MM.1S (cell line): ENCODE measurements at regions not wholly inside any gene's neighbourhood (a gene's known extent, or its start where the extent isn't known, plus 50 kb on each side); places are given as distances from the start of the nearest gene placed in this dataset.

Source experiments
- DNase-seq: peaks from one replicate; pipeline ENCODE4 v3.0.0-alpha.2; 2015
- H2AFZ ChIP-seq: fragments of 300-600 bp; sonication (generic); 2 replicates; pipeline ENCODE4 v1.6.0; 2016; ENCODE audit warnings: antibody characterized with exemption, low read length
- H3F3A ChIP-seq: fragments of 300-600 bp; sonication (generic); 2 replicates; pipeline ENCODE4 v1.6.1; 2016; ENCODE audit warnings: mild to moderate bottlenecking, antibody characterized with exemption, low read length, moderate library complexity, mixed read lengths; ENCODE audit not compliant: insufficient read depth
- H3K27ac ChIP-seq: fragments of 300-600 bp; sonication (generic); 2 replicates; pipeline ENCODE4 v1.5.1; 2016; ENCODE audit warnings: mild to moderate bottlenecking, low read length
- H3K27me3 ChIP-seq: fragments of 300-600 bp; sonication (generic); replicated peaks from 2 replicates; pipeline ENCODE4 v1.6.0; 2016; ENCODE audit warnings: low read length; ENCODE audit not compliant: insufficient read depth
- H3K36me3 ChIP-seq: fragments of 300-600 bp; sonication (generic); replicated peaks from 2 replicates; pipeline ENCODE4 v1.6.1; 2016; ENCODE audit warnings: mild to moderate bottlenecking, low read length, mixed read lengths; ENCODE audit not compliant: insufficient read depth
- H3K4me1 ChIP-seq: fragments of 300-600 bp; sonication (generic); 2 replicates; pipeline ENCODE4 v1.6.1; 2016; ENCODE audit warnings: low read length, mixed read lengths
- H3K4me2 ChIP-seq: fragments of 300-600 bp; sonication (generic); 2 replicates; pipeline ENCODE4 v1.6.0; 2016; ENCODE audit warnings: low read depth, low read length
- H3K4me3 ChIP-seq: fragments of 300-600 bp; sonication (generic); 2 replicates; pipeline ENCODE4 v1.5.1; 2016; ENCODE audit warnings: low read length, mixed read lengths
- H3K79me2 ChIP-seq: fragments of 300-600 bp; sonication (generic); 2 replicates; pipeline ENCODE4 v1.6.1; 2016; ENCODE audit warnings: mixed run types, low read length, mixed read lengths
- H3K9ac ChIP-seq: fragments of 300-600 bp; sonication (generic); 2 replicates; pipeline ENCODE4 v1.6.1; 2016; ENCODE audit warnings: low read length, mixed read lengths
- H3K9me2 ChIP-seq: fragments of 300-600 bp; sonication (generic); replicated peaks from 2 replicates; pipeline ENCODE4 v1.6.1; 2016; ENCODE audit warnings: mild to moderate bottlenecking, low read length, mixed read lengths; ENCODE audit not compliant: insufficient read depth
- H3K9me3 ChIP-seq: fragments of 300-600 bp; sonication (generic); replicated peaks from 2 replicates; pipeline ENCODE4 v1.6.1; 2016; ENCODE audit warnings: mild to moderate bottlenecking, low read length, mixed read lengths; ENCODE audit not compliant: insufficient read depth
- H4K20me1 ChIP-seq: fragments of 300-600 bp; sonication (generic); 2 replicates; pipeline ENCODE4 v1.6.1; 2016; ENCODE audit warnings: mild to moderate bottlenecking, low read length, moderate library complexity, mixed read lengths; ENCODE audit not compliant: insufficient read depth
- EZH2 ChIP-seq: fragments of 300-600 bp; sonication (generic); optimal IDR thresholded peaks from 2 replicates; pipeline ENCODE3; 2017; ENCODE audit warnings: low read depth, mild to moderate bottlenecking, antibody characterized with exemption, low read length, mixed read lengths
- EZH2phosphoT487 ChIP-seq: fragments of 300-600 bp; sonication (generic); IDR thresholded peaks from 2 replicates; pipeline ENCODE4 v1.6.1; 2018; ENCODE audit warnings: antibody characterized with exemption, low read length
- TF ChIP-seq, protein P1 (sequence below): fragments of 300-600 bp; sonication (generic); IDR thresholded peaks from 2 replicates; pipeline ENCODE4 v1.5.1; 2016; ENCODE audit warnings: antibody characterized with exemption, low read length, mixed read lengths

DNA sequence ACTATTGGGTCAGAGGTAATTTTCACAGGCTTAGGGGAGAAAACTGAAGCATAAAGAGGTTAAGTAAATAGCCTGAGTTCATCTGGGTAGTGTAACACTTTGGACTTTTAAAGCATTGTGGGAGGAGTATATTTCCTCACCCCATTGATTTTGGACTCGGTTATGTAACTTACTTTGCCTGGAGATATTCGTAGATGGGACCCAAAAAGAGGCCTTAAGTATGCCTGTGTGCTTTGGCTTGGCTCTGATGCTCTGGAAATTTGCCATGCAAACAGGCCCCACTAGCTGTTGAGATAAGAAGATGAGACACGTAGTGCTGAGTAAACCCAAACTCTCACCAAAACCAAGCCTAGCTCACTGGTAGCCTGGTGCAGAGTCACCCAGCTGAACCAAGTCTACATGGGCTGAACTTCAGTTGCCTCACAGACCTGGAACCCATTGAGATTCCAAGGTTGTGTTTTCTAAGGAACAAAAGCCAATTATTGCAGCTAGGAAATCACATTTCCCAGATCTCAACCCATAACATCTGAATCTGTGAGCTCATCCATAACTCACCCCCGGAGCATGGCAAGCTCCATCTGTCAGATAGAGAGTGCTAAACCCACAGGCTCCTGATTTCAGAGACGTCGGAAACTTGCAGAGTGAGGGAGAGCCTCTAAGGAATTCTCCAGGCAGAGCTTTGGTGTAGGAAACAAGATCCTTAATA, 536.0 kb upstream of the C16orf82 start:
- H3K27ac ChIP-seq = no peak overlapping the region
- no peaks in the 10 kb centered on the region for H3K36me3 ChIP-seq
- H3K4me2 ChIP-seq = no peak overlapping the region
- no peaks in the 10 kb centered on the region for H3F3A ChIP-seq
- no peak overlapping the region for H2AFZ ChIP-seq
- H3K79me2 ChIP-seq = no peaks in the 10 kb centered on the region
- DNase-seq = no peak
- TF ChIP-seq EZH2 = no peak
- no peaks in the 10 kb centered on the region for H3K9me2 ChIP-seq
- no peaks in the 10 kb centered on the region for H4K20me1 ChIP-seq
- H3K4me3 ChIP-seq = no peak overlapping the region
- no peaks in the 10 kb centered on the region for H3K4me1 ChIP-seq
- no peaks in the 10 kb centered on the region for H3K27me3 ChIP-seq
- no peaks in the 10 kb centered on the region for H3K9me3 ChIP-seq
- H3K9ac ChIP-seq = no peak overlapping the region

DNA sequence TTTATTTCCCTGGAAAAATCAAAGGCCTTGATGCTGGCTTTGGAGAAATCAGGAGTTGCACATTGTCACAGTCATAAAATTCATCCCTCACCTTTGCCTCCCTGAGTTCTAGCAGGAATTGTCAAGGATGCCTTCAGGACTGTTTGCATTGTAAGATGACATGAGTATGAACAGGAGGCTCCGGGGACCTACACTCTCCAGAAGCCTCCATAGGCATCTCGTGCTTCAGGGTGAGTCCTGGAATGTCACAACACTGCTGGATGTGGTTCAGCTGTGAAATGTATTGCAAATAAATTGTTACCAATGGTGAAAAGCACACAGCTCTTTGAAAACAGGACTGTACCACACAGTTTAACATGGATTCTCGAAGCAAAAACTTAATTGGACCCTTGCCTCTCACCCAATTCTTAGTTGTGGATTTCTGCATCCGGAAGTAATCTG, 535.4 kb upstream of the C16orf82 start:
- H3K4me2 ChIP-seq = no peak overlapping the region
- H4K20me1 ChIP-seq = no peaks in the 10 kb centered on the region
- H2AFZ ChIP-seq = no peak overlapping the region
- H3K27me3 ChIP-seq = no peaks in the 10 kb centered on the region
- H3F3A ChIP-seq = no peaks in the 10 kb centered on the region
- no peaks in the 10 kb centered on the region for H3K36me3 ChIP-seq
- no peak overlapping the region for H3K4me3 ChIP-seq
- no peaks in the 10 kb centered on the region for H3K9me2 ChIP-seq
- no peak for DNase-seq
- no peak overlapping the region for H3K27ac ChIP-seq
- no peaks in the 10 kb centered on the region for H3K79me2 ChIP-seq
- no peaks in the 10 kb centered on the region for H3K4me1 ChIP-seq
- no peak overlapping the region for H3K9ac ChIP-seq
- TF ChIP-seq EZH2phosphoT487 (no peak), EZH2 (no peak)
- TF ChIP-seq, protein P1, sequence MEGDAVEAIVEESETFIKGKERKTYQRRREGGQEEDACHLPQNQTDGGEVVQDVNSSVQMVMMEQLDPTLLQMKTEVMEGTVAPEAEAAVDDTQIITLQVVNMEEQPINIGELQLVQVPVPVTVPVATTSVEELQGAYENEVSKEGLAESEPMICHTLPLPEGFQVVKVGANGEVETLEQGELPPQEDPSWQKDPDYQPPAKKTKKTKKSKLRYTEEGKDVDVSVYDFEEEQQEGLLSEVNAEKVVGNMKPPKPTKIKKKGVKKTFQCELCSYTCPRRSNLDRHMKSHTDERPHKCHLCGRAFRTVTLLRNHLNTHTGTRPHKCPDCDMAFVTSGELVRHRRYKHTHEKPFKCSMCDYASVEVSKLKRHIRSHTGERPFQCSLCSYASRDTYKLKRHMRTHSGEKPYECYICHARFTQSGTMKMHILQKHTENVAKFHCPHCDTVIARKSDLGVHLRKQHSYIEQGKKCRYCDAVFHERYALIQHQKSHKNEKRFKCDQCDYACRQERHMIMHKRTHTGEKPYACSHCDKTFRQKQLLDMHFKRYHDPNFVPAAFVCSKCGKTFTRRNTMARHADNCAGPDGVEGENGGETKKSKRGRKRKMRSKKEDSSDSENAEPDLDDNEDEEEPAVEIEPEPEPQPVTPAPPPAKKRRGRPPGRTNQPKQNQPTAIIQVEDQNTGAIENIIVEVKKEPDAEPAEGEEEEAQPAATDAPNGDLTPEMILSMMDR = no peak
- H3K9me3 ChIP-seq = no peaks in the 10 kb centered on the region

DNA sequence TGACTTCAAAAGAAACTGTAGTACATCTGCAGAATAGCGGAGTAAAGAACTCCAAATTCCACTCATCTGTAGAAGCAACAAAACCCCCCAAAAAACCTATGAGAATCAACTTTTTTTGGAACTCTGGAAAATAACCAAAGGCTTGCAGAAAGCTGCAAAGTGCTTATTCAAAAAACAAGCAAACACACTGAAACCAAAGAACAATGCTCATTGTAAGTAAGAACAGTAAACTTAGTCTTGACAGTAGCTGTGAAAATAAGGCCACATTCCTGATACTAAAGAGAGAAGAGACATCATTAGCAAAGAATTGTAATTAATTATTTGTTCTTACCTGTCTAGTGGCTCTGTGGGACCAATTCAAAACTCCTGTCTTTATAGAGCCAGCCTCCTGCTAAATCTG, 534.3 kb upstream of the C16orf82 start:
- Histone ChIP-seq H3K4me1 (no peaks in the 10 kb centered on the region), H4K20me1 (no peaks in the 10 kb centered on the region), H2AFZ (no peak overlapping the region), H3K4me2 (no peak overlapping the region), H3K4me3 (no peak overlapping the region), H3K9me3 (no peaks in the 10 kb centered on the region; the same call in 1 of the 2 replicates), H3K27me3 (no peaks in the 10 kb centered on the region), H3K9me2 (no peaks in the 10 kb centered on the region), H3K9ac (no peak overlapping the region), H3K27ac (no peak overlapping the region), H3K36me3 (no peaks in the 10 kb centered on the region), H3F3A (no peaks in the 10 kb centered on the region), H3K79me2 (no peaks in the 10 kb centered on the region)
- no peak for DNase-seq
- TF ChIP-seq EZH2 = no peak
- TF ChIP-seq, protein P1 = no peak
- TF ChIP-seq EZH2phosphoT487 = no peak

DNA sequence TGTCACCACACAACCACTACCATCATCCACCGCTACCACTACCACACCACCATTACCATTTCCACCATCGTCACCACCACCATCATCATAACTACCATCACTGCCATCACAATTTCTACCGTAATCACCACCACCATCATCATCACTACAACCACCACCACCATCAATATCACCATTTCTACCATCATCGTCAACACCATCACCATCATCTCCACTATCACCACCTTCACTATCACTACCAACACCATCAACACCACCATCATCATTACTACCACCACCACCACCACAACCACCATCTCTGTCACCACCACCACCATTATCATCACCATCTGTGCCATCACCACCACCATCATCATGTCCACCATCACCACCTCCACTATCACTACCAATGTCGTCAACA, 524.5 kb upstream of the C16orf82 start:
- no peak overlapping the region for H3K4me3 ChIP-seq
- H3F3A ChIP-seq = no peaks in the 10 kb centered on the region
- no peaks in the 10 kb centered on the region for H3K4me1 ChIP-seq
- no peaks in the 10 kb centered on the region for H3K9me3 ChIP-seq
- H3K9me2 ChIP-seq = no peaks in the 10 kb centered on the region
- H3K4me2 ChIP-seq = no peak overlapping the region
- no peak for TF ChIP-seq EZH2phosphoT487
- TF ChIP-seq, protein P1 = no peak
- no peak for TF ChIP-seq EZH2
- no peaks in the 10 kb centered on the region for H3K79me2 ChIP-seq
- no peaks in the 10 kb centered on the region for H4K20me1 ChIP-seq
- no peak overlapping the region for H3K9ac ChIP-seq
- no peak overlapping the region for H2AFZ ChIP-seq
- H3K27me3 ChIP-seq = no peaks in the 10 kb centered on the region
- no peaks in the 10 kb centered on the region for H3K36me3 ChIP-seq
- no peak for DNase-seq
- no peak overlapping the region for H3K27ac ChIP-seq
